DMS153 treated with DMSO at 0.1 percent for 48 hours (cell line): ENCODE measurements at regions not wholly inside any gene's neighbourhood (a gene's known extent, or its start where the extent isn't known, plus 50 kb on each side); places are given as distances from the start of the nearest gene placed in this dataset.

Experiments
- DNase-seq: peaks from one replicate; lab custom pipeline; 2025; ENCODE audit not compliant: unreplicated experiment; lab: John Stamatoyannopoulos, UW

GRCh38 chr4:54933579-54933978 is 191.8 kb downstream of the KDR start:
- no peak for DNase-seq

GRCh38 chr4:54930226-54930625 is 195.2 kb downstream of the KDR start:
- DNase-seq, result peak; percentile 40

GRCh38 chr4:54929459-54929858 is 195.9 kb downstream of the KDR start:
- peak; percentile 53 for DNase-seq

- no peak for DNase-seq
These were observed 200.5 kb downstream of the KDR start for GRCh38 chr4:54924891-54925290.

GRCh38 chr4:54915276-54915675 is 210.1 kb downstream of the KDR start:
- no peak for DNase-seq

GRCh38 chr4:54914781-54915180 is 210.6 kb downstream of the KDR start:
- no peak for DNase-seq

GRCh38 chr4:54913751-54914526 is 211.5 kb downstream of the KDR start:
- no peak for DNase-seq

- no peak for DNase-seq
These were observed 213.2 kb downstream of the KDR start for GRCh38 chr4:54912155-54912554.

- DNase-seq, result no peak
These were observed 215.4 kb downstream of the KDR start for GRCh38 chr4:54909961-54910360.

- DNase-seq, result no peak
These were observed 216.6 kb downstream of the KDR start for GRCh38 chr4:54908763-54909162.

GRCh38 chr4:54904953-54905352 is 220.4 kb downstream of the KDR start:
- DNase-seq, result no peak

- no peak for DNase-seq
These were observed 222.4 kb downstream of the KDR start for GRCh38 chr4:54902976-54903375.

- no peak for DNase-seq
These were observed 223.1 kb downstream of the KDR start for GRCh38 chr4:54902271-54902670.

- no peak for DNase-seq
These were observed 224.2 kb downstream of the KDR start for GRCh38 chr4:54901202-54901601.

GRCh38 chr4:54898656-54899340 is 226.6 kb downstream of the KDR start:
- DNase-seq, result no peak

GRCh38 chr4:54898056-54898562 is 227.3 kb downstream of the KDR start:
- no peak for DNase-seq

GRCh38 chr4:54897590-54897989 is 227.8 kb downstream of the KDR start:
- DNase-seq, result no peak

- DNase-seq, result no peak
These were observed 224.9 kb downstream of the KIT start for GRCh38 chr4:54882616-54883015.

GRCh38 chr4:54879576-54879975 is 221.8 kb downstream of the KIT start:
- no peak for DNase-seq

- DNase-seq, result no peak
These were observed 219.2 kb downstream of the KIT start for GRCh38 chr4:54877006-54877405.

GRCh38 chr4:54872261-54872660 is 214.5 kb downstream of the KIT start:
- DNase-seq, result no peak

- DNase-seq, result no peak
These were observed 206.0 kb downstream of the KIT start for GRCh38 chr4:54863571-54864255.
